ENCODE measurements at regions not wholly inside any gene's neighbourhood (a gene's known extent, or its start where the extent isn't known, plus 50 kb on each side); places are given as distances from the start of the nearest gene placed in this dataset.

DNA sequence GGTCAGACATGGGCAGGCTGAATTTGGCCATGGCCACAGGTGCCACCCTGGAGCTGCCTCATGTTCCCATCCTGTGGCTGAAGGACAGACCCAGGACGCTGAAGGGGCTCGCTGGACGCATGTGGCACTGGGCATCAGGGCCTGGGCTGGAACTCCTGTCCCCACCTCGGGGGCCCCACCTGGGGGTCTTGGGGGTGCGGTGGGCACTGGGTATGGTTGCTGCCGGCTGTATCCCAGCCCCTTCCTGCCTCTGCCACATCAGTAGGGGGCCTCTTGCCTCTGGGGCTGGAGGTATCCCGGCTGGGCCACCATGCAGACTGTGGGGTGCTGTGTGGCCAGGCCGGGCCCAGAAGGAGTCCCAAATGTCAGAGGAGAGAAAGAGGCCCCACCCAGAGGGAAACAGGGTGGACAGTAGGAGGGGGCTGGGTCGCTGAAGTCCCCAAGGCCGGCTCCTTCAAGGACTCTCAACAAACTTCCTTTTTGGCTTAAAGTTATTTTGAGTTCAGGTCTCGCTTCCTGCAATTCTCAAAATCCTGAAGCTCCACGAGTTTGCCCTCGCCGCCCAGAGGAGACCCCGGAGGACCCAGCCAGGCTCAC, 78.7 kb downstream of the SIK1 start:
- no peak for DNase-seq

DNA sequence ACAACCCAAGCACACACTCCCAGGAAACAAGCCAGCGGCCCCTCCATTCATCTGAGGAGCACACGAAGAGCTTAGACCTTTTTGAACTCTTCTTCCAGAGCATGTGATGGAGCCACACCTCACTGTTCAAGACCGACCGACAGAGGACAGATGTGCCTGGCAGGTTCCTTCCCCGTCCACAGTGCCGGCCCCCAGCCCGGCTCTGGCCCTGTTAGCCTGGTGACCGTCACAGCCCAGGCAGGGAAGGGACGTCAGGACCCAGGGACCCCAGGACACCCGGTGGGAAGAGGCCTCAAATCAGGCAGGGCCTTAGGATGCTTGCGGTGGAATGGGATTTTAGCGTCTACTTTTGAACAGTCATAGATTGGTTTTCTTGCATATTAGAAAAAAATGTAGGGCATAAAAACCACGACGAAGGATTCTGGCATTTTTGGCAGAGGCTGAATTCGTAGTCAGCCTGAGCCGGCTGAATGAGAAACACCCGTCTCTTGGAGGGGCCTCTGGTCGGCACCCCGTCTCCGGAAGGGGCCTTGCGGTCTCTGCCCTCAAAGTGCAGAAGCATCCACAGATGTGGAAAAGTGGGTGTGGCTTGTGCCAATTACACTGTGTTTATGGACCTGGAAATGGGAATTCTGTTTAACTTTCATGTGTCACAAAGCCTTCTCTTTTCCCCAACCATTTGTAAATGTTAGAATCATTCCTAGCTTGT, 79.3 kb downstream of the SIK1 start:
- DNase-seq: no peak

- DNase-seq: no peak
These were observed 80.4 kb downstream of the SIK1 start for GRCh38 chr21:43346551-43346950.

GRCh38 chr21:43345746-43346409, 81.1 kb downstream of the SIK1 start:
- DNase-seq: no peak

- DNase-seq: no peak
These were observed 81.7 kb downstream of the SIK1 start for GRCh38 chr21:43345046-43345745.

GRCh38 chr21:43343992-43344886, 82.7 kb downstream of the SIK1 start:
- DNase-seq: no peak

GRCh38 chr21:43343095-43343991, 83.6 kb downstream of the SIK1 start:
- no peak for DNase-seq

- DNase-seq: no peak
These were observed 84.5 kb downstream of the SIK1 start for GRCh38 chr21:43342301-43342881.

GRCh38 chr21:43341378-43342161, 85.4 kb downstream of the SIK1 start:
- no peak for DNase-seq

DNA sequence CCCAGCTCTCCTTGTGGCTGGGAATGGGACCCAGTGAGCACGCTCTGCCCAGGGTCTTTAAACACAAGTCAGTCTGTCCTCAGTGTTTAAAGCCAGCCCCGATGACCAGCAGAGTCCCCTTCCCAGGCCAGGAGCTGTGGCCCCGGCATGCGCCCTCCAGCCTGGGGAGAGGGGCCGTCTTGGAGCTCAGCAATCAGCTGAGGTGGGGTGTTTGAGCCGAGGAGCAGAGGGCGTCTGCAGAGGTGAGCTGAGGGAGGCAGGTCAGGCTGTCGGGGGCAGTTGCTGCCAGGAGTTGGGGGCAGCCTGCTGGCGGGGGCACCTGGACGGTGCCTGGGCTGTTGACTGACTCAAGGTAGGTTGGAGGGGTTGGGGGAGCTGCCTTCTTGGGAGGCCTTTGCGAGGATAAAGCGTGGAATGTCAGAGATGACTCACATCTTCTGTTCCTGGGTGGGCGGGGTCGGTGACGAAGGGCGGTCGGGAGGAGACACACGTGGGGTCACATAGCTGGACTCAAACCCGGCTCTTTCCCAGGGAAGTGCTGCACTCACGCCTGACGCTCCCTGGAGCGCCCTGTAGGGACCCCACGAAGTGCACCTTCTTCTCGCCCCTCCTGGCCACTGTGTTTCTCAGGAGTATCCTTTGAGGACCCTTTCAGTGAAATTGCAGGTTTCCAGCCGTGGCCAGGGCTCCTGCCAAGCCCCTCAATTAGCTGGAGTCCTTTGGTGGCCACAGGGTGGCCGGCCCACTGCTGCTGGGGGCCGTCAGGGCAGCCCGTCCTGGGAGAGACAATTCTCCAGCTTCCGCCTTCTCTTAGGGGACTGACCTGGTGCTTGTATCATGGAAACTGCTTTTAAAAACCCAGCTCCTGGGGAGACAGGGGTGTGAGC, 86.2 kb downstream of the SIK1 start:
- DNase-seq: no peak

DNA sequence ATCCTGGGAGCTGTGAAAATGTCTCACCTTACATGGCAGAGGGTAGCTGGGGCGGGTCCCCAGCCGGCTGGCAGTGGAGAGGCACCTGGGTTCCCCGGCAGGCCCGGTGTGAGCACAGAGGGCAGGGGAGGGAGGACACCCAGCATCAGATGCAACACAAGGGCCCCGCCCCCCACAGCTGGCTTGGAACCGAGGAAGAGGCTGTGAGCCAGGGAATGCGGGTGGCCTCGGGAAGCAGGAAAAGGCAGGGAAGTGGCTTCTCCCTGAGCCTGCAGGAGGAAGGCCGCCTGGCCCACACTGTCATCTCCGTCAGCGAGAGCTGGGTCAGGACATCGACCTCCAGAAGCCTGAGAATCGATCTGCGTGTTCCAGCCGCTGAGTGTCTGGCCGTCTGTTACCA, 87.3 kb downstream of the SIK1 start:
- DNase-seq: no peak

DNA sequence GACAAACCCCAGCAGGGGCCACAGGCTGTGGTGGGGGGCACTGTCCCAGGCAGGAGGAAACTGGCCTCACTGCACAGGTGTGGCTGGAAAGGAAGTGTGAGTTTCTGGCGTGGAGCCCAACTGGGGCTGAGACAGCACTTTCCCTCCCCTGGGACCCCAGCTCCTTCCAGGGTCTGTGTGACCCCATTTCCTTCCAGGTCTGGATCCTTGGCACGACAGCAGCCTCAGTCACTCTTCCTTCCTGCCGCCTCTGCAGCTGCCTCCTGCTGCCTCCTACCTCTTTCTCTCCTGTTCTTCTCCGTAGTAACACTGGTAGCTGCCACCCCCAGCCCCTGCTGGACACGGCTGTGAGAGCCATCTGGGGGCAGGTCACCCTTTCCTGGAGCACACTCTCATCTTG, 88.0 kb downstream of the SIK1 start:
- no peak for DNase-seq

- DNase-seq: no peak
These were observed 88.9 kb downstream of the SIK1 start for GRCh38 chr21:43337901-43338655.

DNA sequence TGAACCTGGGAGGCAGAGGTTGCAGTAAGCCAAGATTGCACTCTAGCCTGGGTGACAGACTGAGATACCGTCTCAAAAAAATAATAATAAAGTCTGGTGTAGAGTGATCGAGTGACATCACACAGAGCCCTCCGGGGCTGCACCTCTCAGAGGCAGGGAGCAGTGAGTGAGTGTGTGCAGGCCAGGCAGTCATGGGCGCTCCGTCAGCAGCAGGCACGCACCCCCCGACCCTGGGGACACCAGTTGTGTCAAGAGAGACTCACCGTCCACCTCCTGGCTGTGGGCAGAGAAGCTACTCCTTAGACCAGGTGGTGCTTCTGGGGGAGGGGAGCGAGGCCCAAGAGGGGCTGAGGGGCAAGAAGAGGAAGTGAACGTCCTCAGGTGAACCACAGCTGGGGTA, 91.8 kb downstream of the SIK1 start:
- DNase-seq: no peak

GRCh38 chr21:43334214-43334958, 92.5 kb downstream of the SIK1 start:
- DNase-seq: no peak

- no peak for DNase-seq
These were observed 93.5 kb downstream of the SIK1 start for GRCh38 chr21:43333298-43334062.

DNA sequence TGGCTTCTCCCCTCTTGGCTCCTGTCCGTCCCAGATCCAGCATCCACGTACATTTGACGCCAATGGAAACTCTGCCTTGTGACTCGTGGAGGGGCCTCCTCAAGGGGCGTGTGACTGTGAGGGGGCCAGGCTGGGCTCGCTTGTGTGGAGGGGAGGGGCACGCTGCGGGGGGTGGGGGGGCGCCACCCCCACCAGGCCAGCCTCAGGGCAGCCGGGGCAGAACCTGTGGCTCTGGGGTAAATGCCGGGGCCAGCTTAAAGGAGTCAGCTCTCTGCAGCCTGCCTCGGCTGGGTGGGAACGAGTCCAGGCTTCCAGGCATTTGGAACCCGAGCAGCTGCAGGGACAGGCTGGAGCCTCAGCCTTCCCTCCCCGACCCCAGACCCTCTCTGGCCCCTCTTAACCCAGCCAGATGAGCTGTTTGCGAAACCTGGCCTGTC, 94.1 kb downstream of the SIK1 start:
- DNase-seq: no peak
